PFSK-1 (cell line): ENCODE measurements at regions not wholly inside any gene's neighbourhood (a gene's known extent, or its start where the extent isn't known, plus 50 kb on each side); places are given as distances from the start of the nearest gene placed in this dataset.

Source experiments
- FOXP2 ChIP-seq: optimal IDR thresholded peaks from 2 replicates; pipeline ENCODE3; 2011; ENCODE audit warnings: borderline replicate concordance, control low read depth, inconsistent platforms; ENCODE audit not compliant: insufficient read depth; ENCODE audit errors: extremely low read length, extremely low read depth
- POLR2AphosphoS5 ChIP-seq: IDR thresholded peaks from 2 replicates; pipeline ENCODE4 v1.6.1; 2012; ENCODE audit warnings: low read depth, mild to moderate bottlenecking, control low read depth, low read length, moderate library complexity
- REST ChIP-seq, 2 experiments: IDR thresholded peaks; 2 replicates each; pipeline versions ENCODE4 v1.6.1 to v1.8.0; 2011 to 2012; ENCODE audit warnings: low read depth in 2 of 2, low read length in 2 of 2, control low read depth in 1 of 2, inconsistent platforms in 1 of 2, mild to moderate bottlenecking in 1 of 2, moderate library complexity in 1 of 2; ENCODE audit not compliant: insufficient read depth in 1 of 2
- SIN3A ChIP-seq: IDR thresholded peaks from 2 replicates; pipeline ENCODE4 v1.6.1; 2012; ENCODE audit warnings: mild to moderate bottlenecking, low read length, moderate library complexity, borderline replicate concordance; ENCODE audit not compliant: insufficient read depth
- TAF1 ChIP-seq: IDR thresholded peaks from 2 replicates; pipeline ENCODE4 v1.6.1; 2012; ENCODE audit warnings: low read length, control low read depth, borderline replicate concordance; ENCODE audit not compliant: insufficient read depth

GRCh38 chr12:90842477-90842876 lies 112.5 kb downstream of the CCER1 start:
- TF ChIP-seq SIN3A (no peak), FOXP2 (no peak), REST (IDR thresholded peaks at IDR 0.05; ENCODE audit: insufficient read depth in 1 of 2, low read depth in 2 of 2, low read length in 2 of 2) (no peak), POLR2AphosphoS5 (no peak), TAF1 (no peak)

- no peak for TF ChIP-seq TAF1
- TF ChIP-seq FOXP2 = no peak
- TF ChIP-seq SIN3A = no peak
- no peak for TF ChIP-seq POLR2AphosphoS5
- TF ChIP-seq REST (IDR thresholded peaks at IDR 0.05; ENCODE audit: insufficient read depth in 1 of 2, low read depth in 2 of 2, low read length in 2 of 2) = no peak
These were observed 113.6 kb downstream of the CCER1 start for GRCh38 chr12:90841336-90841735.

GRCh38 chr12:90839346-90839745 lies 115.6 kb downstream of the CCER1 start:
- TF ChIP-seq FOXP2 (no peak), SIN3A (no peak), TAF1 (no peak), REST (IDR thresholded peaks at IDR 0.05; ENCODE audit: insufficient read depth in 1 of 2, low read depth in 2 of 2, low read length in 2 of 2) (no peak), POLR2AphosphoS5 (no peak)

GRCh38 chr12:90836689-90837088 lies 118.3 kb downstream of the CCER1 start:
- no peak for TF ChIP-seq TAF1
- TF ChIP-seq FOXP2 = no peak
- no peak for TF ChIP-seq SIN3A
- no peak for TF ChIP-seq REST (IDR thresholded peaks at IDR 0.05; ENCODE audit: insufficient read depth in 1 of 2, low read depth in 2 of 2, low read length in 2 of 2)
- no peak for TF ChIP-seq POLR2AphosphoS5

GRCh38 chr12:90833228-90833627 lies 121.7 kb downstream of the CCER1 start:
- no peak for TF ChIP-seq TAF1
